H9 (cell line): ENCODE measurements at regions not wholly inside any gene's neighbourhood (a gene's known extent, or its start where the extent isn't known, plus 50 kb on each side); places are given as distances from the start of the nearest gene placed in this dataset.

Source experiments
- DNase-seq: peaks from one replicate; pipeline ENCODE4 v3.0.0-alpha.2; 2017
- H2AFZ ChIP-seq: one replicate; pipeline ENCODE4 v1.6.1; 2013; ENCODE audit warnings: mild to moderate bottlenecking, low read length, control low read depth, moderate library complexity
- H2AK5ac ChIP-seq: 2 replicates; pipeline ENCODE4 v1.6.1; 2013; ENCODE audit warnings: low read length, control low read depth, mixed read lengths; ENCODE audit not compliant: insufficient read length
- H2BK120ac ChIP-seq: one replicate; pipeline ENCODE4 v1.6.1; 2013; ENCODE audit warnings: low read depth, mild to moderate bottlenecking, low read length, control low read depth, inconsistent platforms; ENCODE audit not compliant: poor library complexity, severe bottlenecking
- H2BK12ac ChIP-seq: 2 replicates; pipeline ENCODE4 v1.6.1; 2013; ENCODE audit warnings: low read length, control low read depth, mixed read lengths, low read depth; ENCODE audit not compliant: insufficient read length
- H2BK15ac ChIP-seq: 2 replicates; pipeline ENCODE4 v1.6.1; 2013; ENCODE audit warnings: low read depth, low read length, control low read depth
- H2BK20ac ChIP-seq: one replicate; pipeline ENCODE4 v1.6.1; 2013; ENCODE audit warnings: low read depth, mild to moderate bottlenecking, low read length, control low read depth, inconsistent platforms; ENCODE audit not compliant: poor library complexity, severe bottlenecking
- H2BK5ac ChIP-seq: 2 replicates; pipeline ENCODE4 v1.6.1; 2013; ENCODE audit warnings: low read length, control low read depth, mixed read lengths; ENCODE audit not compliant: insufficient read length
- H3K14ac ChIP-seq: 2 replicates; pipeline ENCODE4 v1.6.1; 2013; ENCODE audit warnings: low read length, control low read depth; ENCODE audit not compliant: insufficient read depth
- H3K18ac ChIP-seq: 2 replicates; pipeline ENCODE4 v1.6.1; 2013; ENCODE audit warnings: low read depth, mild to moderate bottlenecking, mixed read lengths, low read length, control low read depth; ENCODE audit not compliant: insufficient read length
- H3K23ac ChIP-seq: 2 replicates; pipeline ENCODE4 v1.6.1; 2013; ENCODE audit warnings: low read length, control low read depth, mixed read lengths, low read depth; ENCODE audit not compliant: insufficient read length
- H3K23me2 ChIP-seq: 2 replicates; pipeline ENCODE4 v1.6.1; 2013; ENCODE audit warnings: low read depth, mild to moderate bottlenecking, mixed read lengths, low read length, control low read depth; ENCODE audit not compliant: insufficient read length, poor library complexity, severe bottlenecking
- H3K27ac ChIP-seq: 2 replicates; pipeline ENCODE4 v1.5.1; 2013; ENCODE audit warnings: low read length, control low read depth, mixed read lengths, low read depth; ENCODE audit not compliant: insufficient read length
- H3K27me3 ChIP-seq: 2 replicates; pipeline ENCODE4 v1.6.1; 2013; ENCODE audit warnings: low read length, control low read depth, inconsistent platforms; ENCODE audit not compliant: insufficient read depth
- H3K4ac ChIP-seq: 2 replicates; pipeline ENCODE4 v1.6.1; 2013; ENCODE audit warnings: low read depth, mild to moderate bottlenecking, control low read depth, inconsistent platforms, low read length, moderate library complexity
- H3K4me1 ChIP-seq: 2 replicates; pipeline ENCODE4 v1.6.1; 2013; ENCODE audit warnings: low read length, control low read depth, inconsistent platforms; ENCODE audit not compliant: insufficient read depth
- H3K4me2 ChIP-seq: 2 replicates; pipeline ENCODE4 v1.6.1; 2013; ENCODE audit warnings: low read length, control low read depth, mixed read lengths; ENCODE audit not compliant: insufficient read length, insufficient read depth
- H3K56ac ChIP-seq: 2 replicates; pipeline ENCODE4 v1.6.1; 2013; ENCODE audit warnings: low read depth, mild to moderate bottlenecking, mixed read lengths, low read length, control low read depth; ENCODE audit not compliant: insufficient read length
- H3K79me1 ChIP-seq: 2 replicates; pipeline ENCODE4 v1.6.1; 2013; ENCODE audit warnings: low read depth, mild to moderate bottlenecking, moderate library complexity, low read length, control low read depth, inconsistent platforms; ENCODE audit not compliant: insufficient read depth, poor library complexity, severe bottlenecking
- H3K79me2 ChIP-seq: 2 replicates; pipeline ENCODE4 v1.6.1; 2013; ENCODE audit warnings: low read length, control low read depth, inconsistent platforms; ENCODE audit not compliant: insufficient read depth
- H3K9ac ChIP-seq: 2 replicates; pipeline ENCODE4 v1.6.1; 2013; ENCODE audit warnings: low read length, control low read depth, mixed read lengths; ENCODE audit not compliant: insufficient read length; ENCODE audit errors: extremely low read depth
- H3K9me3 ChIP-seq: one replicate; pipeline ENCODE4 v1.6.1; 2013; ENCODE audit warnings: low read depth, low read length, inconsistent platforms; ENCODE audit not compliant: control insufficient read depth
- H3T11ph ChIP-seq: one replicate; pipeline ENCODE4 v1.6.1; 2013; ENCODE audit warnings: mild to moderate bottlenecking, low read length, control low read depth, inconsistent platforms
- H4K20me1 ChIP-seq: one replicate; pipeline ENCODE4 v1.6.1; 2013; ENCODE audit not compliant: control insufficient read depth, insufficient read length, insufficient read depth
- H4K5ac ChIP-seq: 2 replicates; pipeline ENCODE4 v1.6.1; 2013; ENCODE audit warnings: low read depth, mild to moderate bottlenecking, mixed read lengths, low read length, control low read depth; ENCODE audit not compliant: insufficient read length
- H4K8ac ChIP-seq: replicated peaks from 2 replicates; pipeline ENCODE4 v1.6.1; 2013; ENCODE audit warnings: low read length, control low read depth, mixed read lengths, low read depth; ENCODE audit not compliant: insufficient read length
- H4K91ac ChIP-seq: 2 replicates; pipeline ENCODE4 v1.6.1; 2013; ENCODE audit warnings: low read depth, mild to moderate bottlenecking, moderate library complexity, mixed read lengths, low read length, control low read depth; ENCODE audit not compliant: insufficient read length
- H3K27ac Mint-ChIP-seq, 3 experiments: 2 replicates in 2 of 3; 3 replicates in 1 of 3; pipeline ENCODE4 v1.8.0; 2020 to 2021; ENCODE audit warnings: mixed read lengths in 3 of 3, mild to moderate bottlenecking in 1 of 3, moderate library complexity in 1 of 3
- H3K27me3 Mint-ChIP-seq: 2 replicates; pipeline ENCODE4 v1.8.0; 2021; ENCODE audit warnings: low read depth, mild to moderate bottlenecking, moderate library complexity, mixed read lengths
- H3K36me3 Mint-ChIP-seq, 3 experiments: 2 replicates in 2 of 3; 3 replicates in 1 of 3; pipeline ENCODE4 v1.8.0; 2020 to 2021; ENCODE audit warnings: low read depth in 3 of 3, mixed read lengths in 3 of 3; ENCODE audit not compliant: insufficient read depth in 1 of 3
- H3K4me1 Mint-ChIP-seq, 2 experiments: 2 replicates each; pipeline ENCODE4 v1.8.0; 2020; ENCODE audit warnings: mixed read lengths in 2 of 2
- H3K4me3 Mint-ChIP-seq, 2 experiments: 2 replicates in 1 of 2; 3 replicates in 1 of 2; pipeline ENCODE4 v1.8.0; 2020 to 2021; ENCODE audit warnings: mild to moderate bottlenecking in 2 of 2, mixed read lengths in 2 of 2, moderate library complexity in 1 of 2
- H3K9me3 Mint-ChIP-seq, 2 experiments: 2 replicates in 1 of 2; 3 replicates in 1 of 2; pipeline ENCODE4 v1.8.0; 2020; ENCODE audit warnings: mild to moderate bottlenecking in 2 of 2, mixed read lengths in 2 of 2, moderate library complexity in 1 of 2
- CTCF ChIP-seq: fragments of 200-600 bp; sonication (generic); conservative IDR thresholded peaks from 3 replicates; pipeline ENCODE4 v1.8.0; 2021; ENCODE audit warnings: antibody characterized with exemption, mild to moderate bottlenecking
- WGBS: extraction: QIAGEN DNeasy Blood & Tissue Kit; methylation state at CpG from one replicate; pipeline ENCODE4 v1.1.7; 2013; ENCODE audit warnings: missing lambda C conversion rate, low lambda C conversion rate, mixed read lengths; ENCODE audit not compliant: insufficient read length; ENCODE audit errors: extremely low coverage; 5-methylcytosine and 5-hydroxymethylcytosine counted together

GRCh38 chr5:14930486-14930885 is 58.9 kb upstream of the ANKH start:
- no peak overlapping the region for H4K8ac ChIP-seq
- no peak overlapping the region for H2AK5ac ChIP-seq
- H3K4ac ChIP-seq = no peak overlapping the region
- no peak overlapping the region for H3K27ac ChIP-seq
- Mint-ChIP-seq H3K36me3 (no peaks in the 10 kb centered on the region), H3K27me3 (no peaks in the 10 kb centered on the region), H3K27ac (no peak overlapping the region), H3K4me1 (no peaks in the 10 kb centered on the region), H3K4me3 (no peak overlapping the region), H3K9me3 (no peaks in the 10 kb centered on the region; a peak in 1 of 5 replicates)
- no peak overlapping the region for H2AFZ ChIP-seq
- H3K4me2 ChIP-seq = no peak overlapping the region
- no peak overlapping the region for H2BK120ac ChIP-seq
- no peak overlapping the region for H3K9ac ChIP-seq
- H3T11ph ChIP-seq = no peak overlapping the region
- H3K27me3 ChIP-seq = no peaks in the 10 kb centered on the region
- H4K20me1 ChIP-seq = no peaks in the 10 kb centered on the region
- no peak overlapping the region for H3K23ac ChIP-seq
- no peaks in the 10 kb centered on the region for H3K23me2 ChIP-seq
- no peak overlapping the region for H2BK12ac ChIP-seq
- DNase-seq = no peak
- H3K79me1 ChIP-seq = no peaks in the 10 kb centered on the region
- no peak overlapping the region for H4K91ac ChIP-seq
- no peaks in the 10 kb centered on the region for H3K4me1 ChIP-seq
- no peaks in the 10 kb centered on the region for H3K9me3 ChIP-seq
- H4K5ac ChIP-seq = no peak overlapping the region
- H3K18ac ChIP-seq = no peak overlapping the region
- H3K14ac ChIP-seq = no peak overlapping the region
- H2BK5ac ChIP-seq = no peak overlapping the region
- WGBS = no CpG with 5 or more reads among the region's 3 CpGs
- no peak overlapping the region for H2BK15ac ChIP-seq
- H2BK20ac ChIP-seq = no peak overlapping the region
- H3K79me2 ChIP-seq = no peaks in the 10 kb centered on the region
- H3K56ac ChIP-seq = no peak overlapping the region
- TF ChIP-seq CTCF = no peak
